ENCODE measurements at regions not wholly inside any gene's neighbourhood (a gene's known extent, or its start where the extent isn't known, plus 50 kb on each side); places are given as distances from the start of the nearest gene placed in this dataset.

DNA sequence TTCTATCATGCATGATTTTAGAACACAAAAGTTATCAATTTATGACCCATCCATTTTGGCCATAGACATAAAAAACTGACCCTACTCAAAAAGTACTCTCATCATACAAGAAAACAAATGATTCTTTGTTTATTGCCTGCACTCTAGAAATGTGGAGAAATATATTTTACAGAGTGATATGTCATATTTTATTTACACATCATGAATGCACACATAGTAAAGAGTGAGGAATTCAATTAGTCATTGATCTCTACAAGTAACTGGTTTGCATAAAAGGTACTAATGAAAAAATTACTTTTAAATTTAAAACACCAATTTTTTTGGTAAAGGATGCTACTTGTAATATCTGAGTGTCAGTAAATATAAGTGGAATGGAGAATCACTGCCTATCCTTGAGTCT, 242.5 kb upstream of the FAT4 start:
- no peak overlapping the region for H3K27ac ChIP-seq
- no peak for TF ChIP-seq ZFX (IDR thresholded peaks at IDR 0.05)
- TF ChIP-seq, protein P1, sequence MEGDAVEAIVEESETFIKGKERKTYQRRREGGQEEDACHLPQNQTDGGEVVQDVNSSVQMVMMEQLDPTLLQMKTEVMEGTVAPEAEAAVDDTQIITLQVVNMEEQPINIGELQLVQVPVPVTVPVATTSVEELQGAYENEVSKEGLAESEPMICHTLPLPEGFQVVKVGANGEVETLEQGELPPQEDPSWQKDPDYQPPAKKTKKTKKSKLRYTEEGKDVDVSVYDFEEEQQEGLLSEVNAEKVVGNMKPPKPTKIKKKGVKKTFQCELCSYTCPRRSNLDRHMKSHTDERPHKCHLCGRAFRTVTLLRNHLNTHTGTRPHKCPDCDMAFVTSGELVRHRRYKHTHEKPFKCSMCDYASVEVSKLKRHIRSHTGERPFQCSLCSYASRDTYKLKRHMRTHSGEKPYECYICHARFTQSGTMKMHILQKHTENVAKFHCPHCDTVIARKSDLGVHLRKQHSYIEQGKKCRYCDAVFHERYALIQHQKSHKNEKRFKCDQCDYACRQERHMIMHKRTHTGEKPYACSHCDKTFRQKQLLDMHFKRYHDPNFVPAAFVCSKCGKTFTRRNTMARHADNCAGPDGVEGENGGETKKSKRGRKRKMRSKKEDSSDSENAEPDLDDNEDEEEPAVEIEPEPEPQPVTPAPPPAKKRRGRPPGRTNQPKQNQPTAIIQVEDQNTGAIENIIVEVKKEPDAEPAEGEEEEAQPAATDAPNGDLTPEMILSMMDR (conservative IDR thresholded peaks at IDR 0.05), result no peak

DNA sequence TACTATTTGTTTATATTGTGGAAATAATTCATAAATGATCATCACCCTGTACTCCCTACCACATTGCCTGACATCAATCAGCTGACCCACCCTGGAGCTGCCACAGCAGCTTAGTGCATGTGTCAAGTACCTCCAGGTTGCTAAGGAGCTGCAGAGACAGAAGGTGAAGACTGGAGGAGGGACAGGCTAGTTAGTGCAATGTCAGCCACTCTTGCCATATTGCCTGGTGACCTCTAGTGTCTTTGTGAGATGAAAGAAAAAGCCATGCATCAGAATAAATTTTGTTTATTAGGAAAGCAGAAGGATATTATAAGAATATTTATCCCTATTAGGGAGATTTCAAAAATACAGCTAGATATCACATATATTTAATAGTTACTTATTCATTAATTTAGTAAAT, 243.9 kb upstream of the FAT4 start:
- no peak overlapping the region for H3K27ac ChIP-seq
- TF ChIP-seq, protein P1 (conservative IDR thresholded peaks at IDR 0.05), result no peak
- TF ChIP-seq ZFX (IDR thresholded peaks at IDR 0.05), result no peak

DNA sequence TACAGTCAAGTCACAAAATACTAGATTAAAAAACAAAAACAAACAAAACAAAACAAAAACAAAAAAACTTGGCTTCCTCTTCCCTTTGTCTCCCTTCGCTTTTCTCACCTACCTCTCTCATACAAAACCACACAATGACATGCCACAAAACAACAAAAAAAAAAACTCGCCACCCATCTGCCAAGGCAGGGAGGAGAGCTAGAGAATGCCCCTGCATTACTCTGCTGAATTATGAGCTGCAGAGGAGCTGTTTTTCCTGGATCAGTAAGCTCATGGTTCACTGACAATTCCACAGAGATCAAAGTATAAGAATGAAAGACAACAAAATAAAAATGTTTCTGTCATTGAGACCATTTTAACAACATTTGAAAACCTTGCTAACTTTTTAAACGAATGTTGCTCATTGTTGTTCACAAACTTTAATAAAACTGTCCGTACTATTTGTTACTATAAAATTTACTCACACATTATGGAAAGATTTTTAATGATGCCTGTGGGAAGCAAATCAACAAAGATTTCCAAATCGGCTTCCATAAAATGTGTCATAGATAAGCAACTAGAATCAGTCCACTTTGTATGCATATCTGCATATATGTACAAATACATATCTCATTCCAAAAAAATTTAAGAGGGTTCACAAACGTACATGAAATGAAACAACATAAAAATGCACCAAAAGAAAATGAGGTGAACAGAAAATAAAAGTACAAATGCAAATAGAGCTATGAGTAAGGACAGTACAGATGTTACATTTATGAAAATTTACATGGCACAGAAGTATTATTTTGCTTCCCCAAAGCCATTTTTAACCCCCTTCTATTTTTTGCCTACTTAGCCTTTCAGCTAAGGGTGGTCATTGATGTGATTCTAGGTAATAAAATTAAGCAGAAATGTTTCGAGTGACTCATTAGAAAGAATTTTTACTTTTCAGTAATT, 252.4 kb upstream of the FAT4 start:
- TF ChIP-seq, protein P1 (conservative IDR thresholded peaks at IDR 0.05), result no peak
- no peak for TF ChIP-seq ZFX (IDR thresholded peaks at IDR 0.05)
- no peak overlapping the region for H3K27ac ChIP-seq

DNA sequence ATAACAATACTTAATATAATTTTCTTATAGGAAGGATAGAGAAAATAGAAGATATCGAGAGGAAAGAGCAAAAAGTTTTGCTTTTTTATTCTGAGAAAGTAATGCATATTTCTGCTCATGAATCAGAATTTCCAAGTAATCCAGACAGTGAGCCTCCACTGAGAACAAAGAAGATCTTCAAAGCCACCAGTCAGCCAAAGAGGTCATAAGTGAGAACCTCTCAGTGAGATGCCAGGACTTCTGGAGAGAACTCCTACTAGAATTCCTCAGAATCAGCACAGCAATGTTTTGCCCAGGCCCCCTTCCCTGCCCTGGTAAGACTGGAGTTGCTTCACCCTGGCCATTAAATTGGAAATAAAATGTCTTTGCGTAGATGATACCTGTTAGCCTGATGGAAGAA, 254.4 kb upstream of the FAT4 start:
- TF ChIP-seq, protein P1 (conservative IDR thresholded peaks at IDR 0.05), result no peak
- no peak for TF ChIP-seq ZFX (IDR thresholded peaks at IDR 0.05)
- no peak overlapping the region for H3K27ac ChIP-seq

DNA sequence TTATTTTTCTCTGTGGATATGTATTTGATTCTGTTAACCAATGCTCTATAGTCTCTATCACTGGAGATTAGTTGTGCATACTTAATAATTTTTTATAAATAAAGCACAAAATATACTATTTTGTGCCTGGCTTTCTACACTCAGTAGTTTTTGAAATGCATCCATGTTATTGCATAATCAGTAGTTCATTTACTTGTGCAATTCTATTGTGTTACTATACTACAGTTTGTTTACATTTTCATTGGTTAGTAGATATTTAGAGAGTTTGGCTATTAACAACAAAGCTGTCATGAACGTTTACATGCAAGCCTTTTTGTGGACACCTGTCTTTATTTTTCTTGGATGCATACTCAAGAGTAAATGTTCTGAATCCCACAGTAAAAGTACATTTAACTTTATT, 265.0 kb upstream of the FAT4 start:
- TF ChIP-seq, protein P1 (conservative IDR thresholded peaks at IDR 0.05), result no peak
- TF ChIP-seq ZFX (IDR thresholded peaks at IDR 0.05), result no peak
- no peak overlapping the region for H3K27ac ChIP-seq

DNA sequence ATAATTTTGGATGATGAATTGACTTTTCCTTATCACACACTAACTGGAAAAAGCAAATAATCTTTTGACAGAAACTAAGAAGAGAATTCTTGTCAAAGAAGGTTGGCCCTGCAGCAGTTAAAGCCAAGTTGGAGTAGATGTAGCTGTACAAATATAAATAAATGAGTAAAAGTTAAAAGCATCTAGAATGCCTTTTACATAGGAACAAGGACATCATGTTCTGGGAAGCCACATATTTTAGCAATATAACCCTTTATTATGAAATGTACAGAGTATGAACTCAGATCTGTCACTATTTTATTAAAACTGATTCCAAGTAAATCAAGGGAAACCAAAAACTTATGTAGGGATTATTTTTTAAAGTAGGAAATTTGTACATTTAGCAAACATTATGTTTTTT, 269.4 kb upstream of the FAT4 start:
- no peak for TF ChIP-seq ZFX (IDR thresholded peaks at IDR 0.05)
- TF ChIP-seq, protein P1 (conservative IDR thresholded peaks at IDR 0.05), result no peak
- H3K27ac ChIP-seq, result no peak overlapping the region

DNA sequence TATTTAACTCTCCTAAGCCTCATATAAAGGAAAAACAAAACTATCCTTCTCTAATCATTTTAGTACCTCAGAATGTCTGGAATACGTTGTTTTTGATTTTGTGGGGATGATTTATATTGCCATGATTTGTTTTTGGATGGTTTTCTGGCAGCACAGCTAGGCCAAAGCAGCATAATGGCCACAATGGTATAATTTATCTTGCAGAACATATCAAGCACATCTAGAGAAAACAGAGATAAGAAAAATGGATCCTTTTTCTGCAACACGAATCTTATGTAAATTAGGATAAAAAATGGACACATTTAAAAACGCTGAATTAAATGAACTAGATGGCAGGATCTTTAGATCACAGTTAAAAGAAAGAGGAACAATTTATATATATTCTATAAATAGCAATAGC, 269.9 kb upstream of the FAT4 start:
- no peak for TF ChIP-seq ZFX (IDR thresholded peaks at IDR 0.05)
- TF ChIP-seq, protein P1 (conservative IDR thresholded peaks at IDR 0.05), result no peak
- no peak overlapping the region for H3K27ac ChIP-seq
